OCI-LY3 (cell line): ENCODE measurements at regions not wholly inside any gene's neighbourhood (a gene's known extent, or its start where the extent isn't known, plus 50 kb on each side); places are given as distances from the start of the nearest gene placed in this dataset.

Experiments used
- EZH2phosphoT487 ChIP-seq: fragments of 200-600 bp; shearing (Covaris generic); IDR thresholded peaks from 2 replicates; pipeline ENCODE4 v1.6.1; 2018; ENCODE audit warnings: antibody characterized with exemption, mixed run types, low read depth
- TF ChIP-seq, protein P1 (sequence below): fragments of 200-600, 300-600 bp; sonication (generic); IDR thresholded peaks from 2 replicates; pipeline ENCODE4 v1.5.1; 2014; ENCODE audit warnings: antibody characterized with exemption, low read length, low read depth

DNA sequence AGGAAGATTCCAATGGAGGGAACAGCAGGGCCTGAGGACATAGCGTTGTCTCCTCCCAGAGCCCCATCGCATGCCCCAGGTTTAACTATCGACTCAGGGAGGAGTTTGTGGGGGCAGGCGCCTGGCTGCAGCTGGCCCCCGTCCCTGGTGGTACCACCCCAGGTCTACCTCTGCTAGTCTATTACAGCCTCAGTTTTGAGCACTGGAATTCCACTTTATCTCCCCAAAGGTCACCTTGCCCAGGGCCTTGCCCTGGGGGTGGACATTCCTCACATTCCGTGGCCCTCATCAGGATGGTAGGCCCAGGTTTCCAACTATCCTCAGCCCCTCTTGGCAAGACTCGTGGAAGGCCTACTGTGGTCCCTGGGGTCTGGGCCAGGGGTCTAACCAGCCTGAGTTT is 65.4 kb upstream of the SSBP3 start:
- TF ChIP-seq, protein P1, sequence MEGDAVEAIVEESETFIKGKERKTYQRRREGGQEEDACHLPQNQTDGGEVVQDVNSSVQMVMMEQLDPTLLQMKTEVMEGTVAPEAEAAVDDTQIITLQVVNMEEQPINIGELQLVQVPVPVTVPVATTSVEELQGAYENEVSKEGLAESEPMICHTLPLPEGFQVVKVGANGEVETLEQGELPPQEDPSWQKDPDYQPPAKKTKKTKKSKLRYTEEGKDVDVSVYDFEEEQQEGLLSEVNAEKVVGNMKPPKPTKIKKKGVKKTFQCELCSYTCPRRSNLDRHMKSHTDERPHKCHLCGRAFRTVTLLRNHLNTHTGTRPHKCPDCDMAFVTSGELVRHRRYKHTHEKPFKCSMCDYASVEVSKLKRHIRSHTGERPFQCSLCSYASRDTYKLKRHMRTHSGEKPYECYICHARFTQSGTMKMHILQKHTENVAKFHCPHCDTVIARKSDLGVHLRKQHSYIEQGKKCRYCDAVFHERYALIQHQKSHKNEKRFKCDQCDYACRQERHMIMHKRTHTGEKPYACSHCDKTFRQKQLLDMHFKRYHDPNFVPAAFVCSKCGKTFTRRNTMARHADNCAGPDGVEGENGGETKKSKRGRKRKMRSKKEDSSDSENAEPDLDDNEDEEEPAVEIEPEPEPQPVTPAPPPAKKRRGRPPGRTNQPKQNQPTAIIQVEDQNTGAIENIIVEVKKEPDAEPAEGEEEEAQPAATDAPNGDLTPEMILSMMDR: no peak
- no peak for TF ChIP-seq EZH2phosphoT487
